NCI-H1417 treated with DMSO at 0.1 percent for 48 hours (cell line): ENCODE measurements at regions not wholly inside any gene's neighbourhood (a gene's known extent, or its start where the extent isn't known, plus 50 kb on each side); places are given as distances from the start of the nearest gene placed in this dataset.
"Not testable (repeated sequence)": the region's sequence is repeated elsewhere in the genome, so short reads cannot be mapped to it uniquely, and the experiment has no call there.

Experiments used
- DNase-seq: peaks from one replicate; lab custom pipeline; 2025; lab: John Stamatoyannopoulos, UW

- DNase-seq = no peak
Measured at GRCh38 chr5:99441235-99441634, 512.4 kb upstream of the CHD1 start.

DNA sequence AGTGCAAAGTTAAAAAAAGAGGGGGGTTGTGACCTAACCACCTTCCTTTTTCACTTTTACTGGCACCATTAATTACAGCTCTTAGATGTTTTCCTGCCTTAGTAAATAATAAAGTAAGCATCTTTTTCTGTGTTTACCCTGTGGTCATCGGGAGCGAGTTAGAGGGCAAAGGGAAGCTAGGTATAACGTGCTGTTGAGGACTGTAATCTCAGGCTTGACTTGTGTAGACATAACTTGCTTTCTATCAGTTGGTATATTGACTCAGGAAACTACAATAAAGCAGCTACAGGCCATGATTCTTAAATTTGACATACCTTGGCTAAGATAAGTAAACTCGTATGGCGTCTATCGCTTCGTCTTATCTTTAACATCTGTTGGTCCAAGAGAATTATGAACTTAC, 509.8 kb upstream of the CHD1 start:
- no peak for DNase-seq

DNA sequence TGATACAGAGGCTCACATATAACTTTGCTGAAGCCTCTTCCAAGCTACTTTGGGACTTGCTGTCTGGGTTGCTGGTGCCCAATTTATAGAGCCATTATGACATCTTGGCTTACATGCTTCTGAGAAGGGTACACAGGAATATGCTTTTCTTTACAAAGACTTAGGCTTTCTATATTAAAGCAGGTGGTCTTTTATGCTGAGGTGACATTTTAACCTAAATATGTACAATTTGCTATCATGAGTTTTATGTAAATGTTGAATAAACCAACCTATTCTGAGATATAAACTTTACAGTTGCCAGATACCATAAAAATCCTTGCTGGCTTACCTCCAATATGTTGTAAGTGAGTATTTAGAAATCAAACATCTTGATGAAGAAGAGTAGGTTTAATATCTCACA, 509.2 kb upstream of the CHD1 start:
- no peak for DNase-seq

GRCh38 chr5:99423396-99423795, 494.6 kb upstream of the CHD1 start:
- not testable (repeated sequence) for DNase-seq

- not testable (repeated sequence) for DNase-seq
Measured at GRCh38 chr5:99418640-99419039, 489.8 kb upstream of the CHD1 start.

- not testable (repeated sequence) for DNase-seq
Measured at GRCh38 chr5:99410386-99410785, 481.6 kb upstream of the CHD1 start.

DNA sequence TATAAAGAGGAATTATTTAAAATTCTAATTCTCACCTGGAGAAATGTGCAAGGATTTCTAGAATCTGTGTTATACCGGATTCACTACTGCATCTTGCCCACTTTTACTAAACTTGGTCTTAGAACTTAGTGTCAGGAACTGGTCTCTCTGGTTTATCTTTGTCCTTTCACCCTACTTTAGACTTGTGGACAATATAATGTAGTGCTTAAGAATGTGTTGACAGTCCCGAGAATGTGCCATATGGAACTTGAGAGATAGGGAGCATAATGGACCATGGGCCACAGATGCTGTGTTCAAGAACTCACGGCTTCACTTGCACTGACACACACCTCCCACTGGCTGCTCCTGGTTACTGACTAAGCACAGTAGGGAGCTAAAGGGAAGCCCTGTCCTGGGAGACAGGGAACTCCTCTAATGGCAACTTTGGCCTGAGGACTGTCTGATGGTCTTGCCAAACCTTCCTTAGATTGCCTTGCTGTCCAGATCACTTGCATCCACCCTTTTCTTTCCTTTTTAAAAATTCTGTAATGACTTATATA, 476.0 kb upstream of the CHD1 start:
- DNase-seq = not testable (repeated sequence)

- DNase-seq = not testable (repeated sequence)
Measured at GRCh38 chr5:99400571-99400970, 471.8 kb upstream of the CHD1 start.

DNA sequence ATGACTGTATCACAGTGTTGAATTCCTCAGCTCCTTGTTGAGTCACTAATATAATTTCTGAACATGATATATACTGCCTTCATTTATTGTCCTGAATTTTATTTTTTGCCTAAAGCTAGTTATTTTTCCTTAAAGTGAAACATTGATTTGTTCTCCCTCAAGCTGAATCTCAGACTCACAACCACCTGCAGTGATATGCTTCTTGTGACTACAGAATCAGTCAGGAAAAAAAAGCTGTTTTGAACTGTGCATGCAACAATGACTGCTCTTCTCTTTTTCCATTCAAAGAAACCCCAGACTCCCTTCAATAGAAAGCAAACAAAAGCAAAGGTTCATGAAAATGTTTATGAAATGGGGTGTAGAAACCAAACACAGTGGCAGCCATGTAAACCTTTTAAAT, 470.2 kb upstream of the CHD1 start:
- DNase-seq = no peak

DNA sequence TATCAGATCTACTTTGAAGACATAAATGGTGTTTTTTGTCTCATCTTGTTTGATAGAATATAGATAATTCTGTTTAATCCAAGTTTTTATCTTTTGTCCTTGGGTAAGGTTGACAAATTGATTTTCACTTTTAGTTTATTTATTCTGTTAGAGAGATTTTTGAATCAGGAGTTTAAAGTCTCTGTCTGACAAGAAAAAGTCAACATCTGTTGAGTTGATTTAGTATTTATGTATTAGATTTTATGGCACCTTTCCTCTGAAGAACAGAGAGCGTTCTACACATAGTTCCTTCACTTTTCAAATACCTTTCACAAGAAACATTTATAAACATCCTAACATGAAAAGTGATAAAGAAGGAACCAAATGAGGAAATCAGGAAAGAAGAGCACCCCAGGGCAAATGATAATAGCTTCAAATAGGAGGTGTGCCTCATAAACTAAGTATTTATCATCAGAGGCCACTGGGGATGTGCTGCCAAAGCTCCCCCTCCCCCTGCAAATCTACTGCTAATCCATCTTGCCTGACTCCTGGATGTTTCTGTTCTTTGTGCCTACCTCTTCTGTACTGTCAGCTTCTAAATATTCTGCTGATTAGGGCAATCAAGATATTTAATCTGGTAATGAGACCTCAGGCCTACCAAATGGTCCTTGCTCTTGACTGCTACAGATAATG, 457.7 kb upstream of the CHD1 start:
- DNase-seq = no peak

GRCh38 chr5:99379187-99379586, 450.4 kb upstream of the CHD1 start:
- DNase-seq = no peak

DNA sequence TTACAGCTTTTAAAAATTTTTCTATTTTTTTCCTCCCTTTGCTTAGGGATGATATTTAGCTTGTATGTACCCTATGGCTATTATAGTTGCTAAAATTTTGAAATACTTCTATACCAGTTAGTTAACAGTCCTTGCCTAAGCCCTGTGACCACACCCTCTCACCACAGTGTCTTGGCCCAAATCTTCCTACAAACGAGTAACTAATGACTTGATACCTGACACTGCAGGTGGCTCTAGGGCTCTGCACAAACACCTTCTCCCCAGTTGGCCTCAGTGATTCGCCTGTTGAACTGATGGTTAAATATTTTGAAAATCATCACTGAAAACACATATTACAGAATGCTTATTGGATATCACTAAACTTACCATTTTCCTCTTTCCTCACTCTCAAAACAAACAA, 449.6 kb upstream of the CHD1 start:
- DNase-seq = no peak

DNA sequence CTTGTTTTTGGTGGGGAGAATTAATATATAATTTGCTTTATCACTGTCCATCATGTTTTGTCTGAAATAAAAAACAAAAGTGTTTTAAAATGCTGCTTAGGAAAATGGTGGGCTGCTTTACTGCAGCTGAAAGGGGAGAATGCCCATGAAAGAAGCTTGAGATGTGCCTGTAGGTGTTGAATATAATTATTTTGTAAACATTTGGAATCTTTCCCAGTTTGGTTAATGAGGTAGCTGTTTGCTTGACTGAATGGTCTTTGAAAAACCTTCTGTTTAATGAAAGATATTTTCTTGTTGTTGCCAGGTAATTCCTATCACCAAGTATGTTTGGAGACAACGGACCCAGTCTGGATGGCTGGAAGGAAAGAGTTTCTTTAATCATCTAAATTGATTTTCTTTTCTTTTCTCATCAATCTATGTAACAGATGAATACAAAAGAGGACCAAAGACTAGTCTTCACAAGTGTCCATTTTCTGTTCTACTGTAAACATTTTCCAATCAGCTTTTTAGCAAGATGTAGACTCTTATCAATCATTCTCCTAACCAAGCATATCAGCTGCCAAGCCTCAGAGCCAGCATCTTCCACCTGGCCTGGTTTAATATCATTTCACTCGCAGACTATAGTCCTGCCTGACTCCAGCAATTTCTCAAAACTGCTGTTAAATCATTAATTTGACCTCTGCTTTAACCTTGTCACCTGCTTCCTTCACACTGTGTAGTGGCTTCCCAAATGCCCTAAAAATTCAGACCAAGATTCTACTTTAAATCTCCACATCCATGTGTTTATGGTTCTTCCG, 441.2 kb upstream of the CHD1 start:
- peak; percentile 61 for DNase-seq

DNA sequence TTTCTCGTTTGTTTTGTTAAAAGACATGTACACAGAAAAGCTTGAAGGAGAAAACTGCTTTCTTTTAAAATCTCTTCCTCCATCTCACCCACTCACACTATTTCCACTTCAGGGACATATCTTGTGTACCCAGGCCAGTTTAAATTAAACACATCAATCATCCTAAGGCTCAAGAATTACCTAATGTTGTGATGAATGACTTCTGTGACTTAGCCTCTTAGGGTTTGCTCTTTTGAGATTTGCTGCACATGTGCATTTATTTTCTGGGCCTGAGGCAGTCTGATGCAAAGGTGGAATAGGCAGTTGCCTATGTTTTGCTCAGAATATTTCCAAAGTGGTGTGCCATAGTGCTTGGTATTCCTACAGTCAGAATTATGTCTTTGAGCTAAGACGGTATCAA, 439.9 kb upstream of the CHD1 start:
- no peak for DNase-seq

DNA sequence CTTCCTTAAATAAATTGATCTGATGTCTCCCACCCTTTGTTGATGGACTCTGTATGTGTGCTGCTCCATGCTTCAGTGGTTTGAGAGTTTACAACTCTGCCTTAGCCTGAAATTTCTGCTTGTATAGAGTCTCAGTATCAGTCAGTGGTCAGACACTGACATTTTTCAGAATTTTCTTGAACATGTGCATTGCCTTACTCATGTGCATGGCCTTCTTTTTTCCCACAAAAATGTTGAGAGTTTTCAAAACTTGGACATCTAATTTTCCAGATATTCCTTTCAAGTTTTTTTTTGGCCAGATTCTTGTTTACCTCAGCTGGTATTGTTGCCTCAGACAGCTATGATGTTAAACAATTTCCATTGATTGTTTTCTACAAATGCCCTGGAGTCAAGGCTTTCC, 427.1 kb upstream of the CHD1 start:
- no peak for DNase-seq

DNA sequence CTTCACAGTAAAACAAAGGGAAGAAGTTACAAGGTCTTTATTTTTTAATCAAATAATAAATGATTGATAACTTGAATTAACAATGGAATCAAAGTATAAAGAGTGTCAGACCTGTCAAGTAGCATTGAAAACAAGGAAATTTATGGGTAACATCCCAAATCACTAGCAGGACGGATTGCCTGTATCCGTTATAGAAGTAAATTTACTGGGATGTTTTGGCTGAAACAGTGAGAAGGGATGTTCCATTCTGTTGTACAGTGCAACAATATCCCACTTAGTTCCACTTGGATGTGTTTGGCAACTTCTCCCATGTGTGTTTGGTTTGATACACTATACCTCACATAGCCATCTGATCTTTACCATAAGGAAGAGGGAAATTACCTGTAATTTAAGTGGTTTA, 421.0 kb upstream of the CHD1 start:
- no peak for DNase-seq

GRCh38 chr5:99348597-99348996, 419.8 kb upstream of the CHD1 start:
- DNase-seq = no peak

GRCh38 chr5:99339758-99340157, 411.0 kb upstream of the CHD1 start:
- DNase-seq = not testable (repeated sequence)

DNA sequence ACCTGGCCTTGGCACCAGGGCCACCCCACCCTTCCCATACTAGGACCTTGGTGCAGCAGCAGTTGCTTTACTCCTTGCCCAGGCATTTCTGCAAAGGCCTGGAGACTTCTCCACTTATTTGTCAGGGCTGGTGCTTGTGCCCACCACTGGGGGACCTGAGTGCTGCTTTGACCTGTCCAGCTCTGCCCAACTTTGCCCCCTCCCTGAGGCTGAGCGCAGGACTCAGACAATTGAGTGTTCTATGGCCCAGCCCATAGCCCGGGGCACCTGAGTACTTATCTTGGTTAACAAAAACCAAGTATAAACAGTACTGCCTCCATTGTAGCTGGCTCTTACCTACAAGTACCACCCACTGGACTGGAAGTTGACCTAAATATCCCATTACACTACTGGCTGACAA, 406.1 kb upstream of the CHD1 start:
- no peak for DNase-seq

DNA sequence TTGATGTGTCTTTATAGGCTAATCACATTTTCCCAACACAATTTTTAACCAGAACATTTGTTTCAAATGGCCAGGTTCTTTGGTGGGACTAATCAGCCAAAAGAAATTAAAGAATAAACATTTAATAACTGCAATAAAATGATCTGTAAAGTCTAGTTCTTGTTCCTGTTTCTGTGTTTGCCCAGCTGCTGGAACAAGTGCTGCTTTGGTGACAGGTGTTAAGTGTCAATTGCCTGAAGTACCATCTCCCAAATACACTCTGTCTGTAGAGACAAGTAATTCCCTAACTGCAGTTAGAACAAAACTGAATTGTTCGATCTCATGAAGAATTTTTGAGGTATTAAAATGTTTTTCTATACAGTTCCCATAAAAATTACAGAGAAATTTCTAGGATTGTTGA, 402.3 kb upstream of the CHD1 start:
- DNase-seq = no peak

GRCh38 chr5:99320436-99320835, 391.6 kb upstream of the CHD1 start:
- DNase-seq = no peak

DNA sequence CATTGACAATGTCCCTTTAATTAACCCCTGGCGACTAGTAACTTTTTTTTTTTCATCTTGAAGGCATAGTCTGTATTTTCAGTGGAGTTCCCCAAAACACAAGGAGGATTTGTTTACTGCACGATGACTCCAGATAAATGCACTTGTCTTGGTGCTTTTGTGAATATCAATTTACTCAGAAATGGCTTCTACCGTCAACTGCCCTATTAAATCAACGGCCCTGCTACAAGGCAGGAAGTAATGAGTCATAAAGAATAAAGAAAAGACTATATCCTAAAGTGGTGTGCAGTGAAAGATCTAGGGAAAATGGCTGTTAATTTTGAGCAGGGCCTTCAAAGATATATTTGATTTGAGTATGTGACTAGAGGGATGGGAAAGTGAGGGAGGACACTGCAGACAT, 388.3 kb upstream of the CHD1 start:
- DNase-seq = no peak

DNA sequence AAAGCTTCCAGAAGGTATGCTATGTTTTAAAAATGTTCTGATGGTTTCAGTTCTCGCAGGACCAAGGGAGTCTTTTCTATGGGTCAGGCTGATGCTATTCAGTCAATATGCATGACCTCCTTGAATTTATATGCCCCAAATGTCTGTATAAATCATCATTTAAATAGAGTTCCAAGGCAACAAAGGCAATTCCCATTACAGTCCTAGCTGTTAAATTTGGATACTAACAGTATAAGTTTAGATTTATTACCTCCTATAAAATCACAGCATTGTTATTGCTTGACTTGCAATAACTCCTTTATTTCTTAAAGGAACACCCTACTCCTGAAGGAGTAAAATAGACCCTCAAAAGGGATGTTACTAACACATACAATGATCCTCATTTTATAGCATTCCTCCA, 387.7 kb upstream of the CHD1 start:
- no peak for DNase-seq
